Mesendoderm (in vitro differentiated cells): ENCODE measurements at regions not wholly inside any gene's neighbourhood (a gene's known extent, or its start where the extent isn't known, plus 50 kb on each side); places are given as distances from the start of the nearest gene placed in this dataset.

Experiments
- DNase-seq: peaks from one replicate; pipeline ENCODE4 v3.0.0; 2013
- H2AK5ac ChIP-seq: 2 replicates; pipeline ENCODE4 v1.6.1; 2013; ENCODE audit warnings: low read length, inconsistent platforms
- H2BK120ac ChIP-seq: 2 replicates; pipeline ENCODE4 v1.6.1; 2013; ENCODE audit warnings: low read depth, mild to moderate bottlenecking, low read length, moderate library complexity, mixed read lengths
- H2BK15ac ChIP-seq: replicated peaks from 2 replicates; pipeline ENCODE4 v1.6.1; 2013; ENCODE audit warnings: low read depth, mild to moderate bottlenecking, moderate library complexity
- H2BK5ac ChIP-seq: 2 replicates; pipeline ENCODE4 v1.6.1; 2013; ENCODE audit warnings: low read length, inconsistent platforms
- H3K18ac ChIP-seq: 2 replicates; pipeline ENCODE4 v1.6.1; 2013; ENCODE audit warnings: mild to moderate bottlenecking, low read length, mixed read lengths
- H3K23ac ChIP-seq: one replicate; pipeline ENCODE4 v1.6.1; 2013; ENCODE audit warnings: low read length
- H3K27ac ChIP-seq: 2 replicates; pipeline ENCODE4 v1.5.1; 2013; ENCODE audit warnings: low read depth, mild to moderate bottlenecking, inconsistent platforms, low read length, moderate library complexity
- H3K27me3 ChIP-seq: 2 replicates; pipeline ENCODE4 v1.6.1; 2013; ENCODE audit warnings: low read length, control low read depth, mild to moderate bottlenecking, inconsistent platforms; ENCODE audit not compliant: insufficient read depth, poor library complexity
- H3K36me3 ChIP-seq: 2 replicates; pipeline ENCODE4 v1.6.1; 2013; ENCODE audit warnings: low read length, inconsistent platforms; ENCODE audit not compliant: control insufficient read depth, insufficient read depth
- H3K4ac ChIP-seq: one replicate; pipeline ENCODE4 v1.6.1; 2013; ENCODE audit warnings: low read depth, mild to moderate bottlenecking, low read length, moderate library complexity
- H3K4me1 ChIP-seq: 2 replicates; pipeline ENCODE4 v1.6.1; 2013; ENCODE audit warnings: low read depth, low read length, inconsistent platforms; ENCODE audit not compliant: control insufficient read depth
- H3K4me2 ChIP-seq: 2 replicates; pipeline ENCODE4 v1.6.1; 2013; ENCODE audit warnings: low read length
- H3K4me3 ChIP-seq: 2 replicates; pipeline ENCODE4 v1.5.1; 2013; ENCODE audit warnings: mild to moderate bottlenecking, low read length
- H3K56ac ChIP-seq: one replicate; pipeline ENCODE4 v1.6.1; 2013; ENCODE audit warnings: low read length
- H3K79me1 ChIP-seq: 2 replicates; pipeline ENCODE4 v1.6.1; 2013; ENCODE audit warnings: low read length, inconsistent platforms
- H3K79me2 ChIP-seq: 2 replicates; pipeline ENCODE4 v1.6.1; 2013; ENCODE audit warnings: mild to moderate bottlenecking, low read length; ENCODE audit not compliant: control insufficient read depth, insufficient read depth
- H3K9ac ChIP-seq: 2 replicates; pipeline ENCODE4 v1.6.1; 2013; ENCODE audit warnings: low read length, inconsistent platforms
- H4K5ac ChIP-seq: one replicate; pipeline ENCODE4 v1.6.1; 2013; ENCODE audit warnings: low read length
- H4K8ac ChIP-seq: one replicate; pipeline ENCODE4 v1.6.1; 2013; ENCODE audit warnings: low read depth, mild to moderate bottlenecking, control low read depth, low read length, moderate library complexity
- WGBS: extraction: QIAGEN DNeasy Blood & Tissue Kit; methylation state at CpG from one replicate; pipeline ENCODE4 v1.1.7; 2013; ENCODE audit warnings: low lambda C conversion rate, missing lambda C conversion rate; ENCODE audit not compliant: insufficient coverage; ENCODE audit errors: extremely low coverage; 5-methylcytosine and 5-hydroxymethylcytosine counted together

DNA sequence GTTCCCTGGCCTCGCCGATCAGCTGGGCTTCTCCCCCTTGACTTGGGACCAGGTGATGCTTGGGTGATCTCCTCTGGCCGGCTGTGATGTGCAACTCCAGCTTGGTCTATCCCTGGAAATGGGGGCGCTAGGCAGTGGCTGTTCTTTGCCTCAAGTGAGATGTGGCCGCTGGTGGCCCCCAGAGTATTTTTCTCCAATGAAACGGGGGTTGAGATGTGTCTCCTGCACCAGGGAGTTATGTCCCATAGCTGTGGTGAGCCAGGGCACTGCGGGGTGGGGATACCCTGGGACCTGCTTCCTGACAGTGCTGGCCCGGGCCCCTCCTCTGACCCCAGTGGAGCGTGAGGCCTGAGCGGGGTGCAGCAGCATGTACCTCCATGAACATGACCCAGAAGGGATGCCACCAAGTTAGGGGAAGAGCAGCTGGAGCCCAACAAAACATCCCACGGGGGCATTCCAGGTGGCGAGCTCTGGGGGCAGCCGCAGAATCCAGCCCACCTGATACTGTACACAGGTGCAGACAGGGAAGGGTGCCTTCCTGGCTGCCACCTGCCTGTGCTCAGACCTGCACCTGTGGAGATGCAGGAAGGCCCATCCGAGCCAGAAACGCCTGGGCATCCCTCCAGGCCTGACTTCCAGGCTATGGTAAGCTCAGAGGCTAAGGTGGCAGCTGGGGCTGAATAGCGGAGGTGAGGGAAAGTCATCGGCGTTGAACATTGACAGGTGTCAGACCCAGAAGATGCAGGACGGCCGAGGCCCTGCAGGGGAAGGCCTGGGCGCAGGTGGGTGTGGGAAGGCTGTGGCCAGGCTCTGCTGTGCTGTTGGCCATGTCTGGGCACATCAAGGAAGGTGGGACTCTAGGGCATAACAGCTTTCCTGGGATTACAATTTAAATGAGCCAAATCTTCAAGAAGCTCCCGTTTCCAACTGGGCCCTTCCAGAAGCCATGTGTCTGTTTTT, 97.3 kb downstream of the CTTN start:
- Histone ChIP-seq H3K23ac (no peak overlapping the region), H3K79me1 (no peaks in the 10 kb centered on the region), H3K4me1 (no peaks in the 10 kb centered on the region), H2BK120ac (no peak overlapping the region), H3K4me3 (no peak overlapping the region), H3K9ac (no peak overlapping the region), H3K36me3 (no peaks in the 10 kb centered on the region), H2AK5ac (no peak overlapping the region), H4K8ac (no peak overlapping the region), H3K4ac (no peak overlapping the region), H4K5ac (no peak overlapping the region), H2BK5ac (no peak overlapping the region), H3K56ac (no peak overlapping the region), H3K79me2 (no peaks in the 10 kb centered on the region), H3K27me3 (no peaks in the 10 kb centered on the region), H3K4me2 (no peak overlapping the region), H2BK15ac (no peak overlapping the region), H3K18ac (no peak overlapping the region), H3K27ac (no peak overlapping the region)
- no peak for DNase-seq
- WGBS: no CpG with 5 or more reads among the region's 22 CpGs

GRCh38 chr11:70496591-70497535, 98.5 kb downstream of the CTTN start:
- Histone ChIP-seq H3K4me3 (no peak overlapping the region), H3K27ac (no peak overlapping the region), H2BK120ac (no peak overlapping the region), H4K8ac (no peak overlapping the region), H2BK15ac (no peak overlapping the region), H4K5ac (no peak overlapping the region), H3K4me2 (no peak overlapping the region), H2BK5ac (no peak overlapping the region), H2AK5ac (no peak overlapping the region), H3K9ac (no peak overlapping the region), H3K18ac (no peak overlapping the region), H3K79me1 (no peaks in the 10 kb centered on the region), H3K4ac (no peak overlapping the region), H3K23ac (no peak overlapping the region), H3K4me1 (no peaks in the 10 kb centered on the region), H3K79me2 (no peaks in the 10 kb centered on the region), H3K36me3 (no peaks in the 10 kb centered on the region), H3K27me3 (no peaks in the 10 kb centered on the region), H3K56ac (no peak overlapping the region)
- WGBS: no CpG with 5 or more reads among the region's 16 CpGs
- peak; percentile 29 for DNase-seq

DNA sequence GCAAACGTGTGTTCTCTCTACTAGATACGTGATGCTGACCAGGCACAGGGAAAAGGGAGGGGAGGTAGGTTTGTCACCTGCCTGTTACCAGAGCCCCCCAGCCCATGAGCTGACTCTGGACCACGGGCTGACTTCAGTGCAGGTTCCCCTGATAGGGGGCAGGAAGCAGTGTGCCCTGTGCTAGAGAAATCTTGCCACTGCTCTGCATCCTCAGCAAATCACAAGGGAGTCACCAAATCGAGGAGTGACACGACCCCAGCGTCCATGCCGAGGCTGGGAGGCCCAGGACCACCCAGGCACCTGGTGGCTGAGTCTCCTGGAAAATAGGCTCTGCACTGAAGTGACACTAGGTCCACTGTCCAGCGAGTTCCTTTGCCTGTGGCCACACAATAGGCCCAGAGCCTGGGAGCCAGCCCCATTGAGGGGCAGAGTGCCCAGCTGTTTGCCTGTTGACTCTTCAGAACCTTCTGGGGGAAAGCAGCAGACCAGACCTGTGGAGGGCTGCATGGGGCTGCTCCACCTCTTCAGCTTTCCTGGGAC, 99.3 kb downstream of the CTTN start:
- no peaks in the 10 kb centered on the region for H3K27me3 ChIP-seq
- no peak overlapping the region for H3K27ac ChIP-seq
- H3K79me1 ChIP-seq: no peaks in the 10 kb centered on the region
- no peak overlapping the region for H3K18ac ChIP-seq
- no peaks in the 10 kb centered on the region for H3K36me3 ChIP-seq
- no CpG with 5 or more reads among the region's 8 CpGs for WGBS
- no peak overlapping the region for H3K4me2 ChIP-seq
- no peak for DNase-seq
- no peak overlapping the region for H2BK120ac ChIP-seq
- no peak overlapping the region for H2AK5ac ChIP-seq
- no peak overlapping the region for H3K4me3 ChIP-seq
- H4K8ac ChIP-seq: no peak overlapping the region
- no peak overlapping the region for H3K23ac ChIP-seq
- H2BK15ac ChIP-seq: no peak overlapping the region
- no peak overlapping the region for H3K4ac ChIP-seq
- no peak overlapping the region for H3K9ac ChIP-seq
- H2BK5ac ChIP-seq: no peak overlapping the region
- no peak overlapping the region for H4K5ac ChIP-seq
- no peak overlapping the region for H3K56ac ChIP-seq
- no peaks in the 10 kb centered on the region for H3K79me2 ChIP-seq
- H3K4me1 ChIP-seq: no peaks in the 10 kb centered on the region

DNA sequence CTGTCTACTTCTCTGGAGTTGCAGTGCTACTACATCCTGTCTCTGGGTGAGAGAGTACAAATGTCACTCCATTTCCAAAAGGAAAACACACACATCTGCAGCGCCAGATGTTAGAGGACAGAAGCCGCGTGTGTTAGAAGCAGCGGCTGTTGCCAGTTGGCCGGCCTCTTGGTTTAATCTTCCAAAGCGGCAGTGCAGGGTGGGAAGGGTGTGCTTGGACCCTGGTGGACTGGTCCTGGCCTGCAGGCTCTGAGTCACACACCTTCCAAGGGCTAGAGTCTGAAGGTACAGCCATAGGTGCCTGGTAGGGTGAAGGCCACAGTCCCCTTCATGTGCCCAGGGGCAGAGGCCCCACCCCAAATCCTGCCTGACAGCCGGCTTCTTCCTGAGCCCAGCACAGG, 99.8 kb downstream of the CTTN start:
- Histone ChIP-seq H4K8ac (no peak overlapping the region), H3K4me2 (no peak overlapping the region), H3K4me3 (no peak overlapping the region), H3K27me3 (no peaks in the 10 kb centered on the region), H3K4me1 (no peaks in the 10 kb centered on the region), H4K5ac (no peak overlapping the region), H3K9ac (no peak overlapping the region), H3K56ac (no peak overlapping the region), H3K36me3 (no peaks in the 10 kb centered on the region), H3K27ac (no peak overlapping the region), H3K23ac (no peak overlapping the region), H3K79me1 (no peaks in the 10 kb centered on the region), H3K4ac (no peak overlapping the region), H2BK5ac (no peak overlapping the region), H2AK5ac (no peak overlapping the region), H3K79me2 (no peaks in the 10 kb centered on the region), H3K18ac (no peak overlapping the region), H2BK120ac (no peak overlapping the region), H2BK15ac (no peak overlapping the region)
- no CpG with 5 or more reads among the region's 7 CpGs for WGBS
- no peak for DNase-seq

GRCh38 chr11:70498976-70499801, 100.9 kb downstream of the CTTN start:
- no peak overlapping the region for H3K4me2 ChIP-seq
- no peak overlapping the region for H3K9ac ChIP-seq
- no peak overlapping the region for H4K5ac ChIP-seq
- H3K79me1 ChIP-seq: no peaks in the 10 kb centered on the region
- H4K8ac ChIP-seq: no peak overlapping the region
- H3K27ac ChIP-seq: no peak overlapping the region
- DNase-seq: no peak
- no peak overlapping the region for H3K23ac ChIP-seq
- H3K4me3 ChIP-seq: no peak overlapping the region
- H3K4ac ChIP-seq: no peak overlapping the region
- no peak overlapping the region for H3K18ac ChIP-seq
- no peaks in the 10 kb centered on the region for H3K4me1 ChIP-seq
- no peak overlapping the region for H2BK120ac ChIP-seq
- no CpG with 5 or more reads among the region's 26 CpGs for WGBS
- H2BK15ac ChIP-seq: no peak overlapping the region
- H3K27me3 ChIP-seq: no peaks in the 10 kb centered on the region
- H3K56ac ChIP-seq: no peak overlapping the region
- no peak overlapping the region for H2AK5ac ChIP-seq
- no peaks in the 10 kb centered on the region for H3K79me2 ChIP-seq
- H3K36me3 ChIP-seq: no peaks in the 10 kb centered on the region
- H2BK5ac ChIP-seq: no peak overlapping the region
